Osteocyte (in vitro differentiated cells): ENCODE measurements at regions not wholly inside any gene's neighbourhood (a gene's known extent, or its start where the extent isn't known, plus 50 kb on each side); places are given as distances from the start of the nearest gene placed in this dataset.

Experiments
- DNase-seq: peaks from one replicate; pipeline ENCODE4 v3.0.0; 2021; ENCODE audit warnings: mixed read lengths; ENCODE audit not compliant: unreplicated experiment; ENCODE audit errors: extremely low spot score
- H3K27ac Mint-ChIP-seq: one replicate; pipeline ENCODE4 v1.8.0; 2021; ENCODE audit warnings: mild to moderate bottlenecking, mixed read lengths; ENCODE audit not compliant: unreplicated experiment
- H3K27me3 Mint-ChIP-seq: one replicate; pipeline ENCODE4 v1.8.0; 2021; ENCODE audit warnings: mixed read lengths; ENCODE audit not compliant: unreplicated experiment
- H3K36me3 Mint-ChIP-seq: one replicate; pipeline ENCODE4 v1.8.0; 2021; ENCODE audit warnings: mixed read lengths; ENCODE audit not compliant: unreplicated experiment
- H3K4me1 Mint-ChIP-seq: one replicate; pipeline ENCODE4 v1.8.0; 2021; ENCODE audit warnings: mixed read lengths; ENCODE audit not compliant: unreplicated experiment
- H3K4me3 Mint-ChIP-seq: one replicate; pipeline ENCODE4 v1.8.0; 2021; ENCODE audit warnings: mild to moderate bottlenecking, moderate library complexity, mixed read lengths; ENCODE audit not compliant: unreplicated experiment
- H3K9me3 Mint-ChIP-seq: one replicate; pipeline ENCODE4 v1.8.0; 2021; ENCODE audit warnings: mixed read lengths; ENCODE audit not compliant: unreplicated experiment
- CTCF ChIP-seq: fragments of 200-600 bp; sonication (generic); IDR thresholded peaks from 2 replicates; pipeline ENCODE4 v1.5.0; 2021; ENCODE audit warnings: antibody characterized with exemption, mild to moderate bottlenecking, moderate library complexity

DNA sequence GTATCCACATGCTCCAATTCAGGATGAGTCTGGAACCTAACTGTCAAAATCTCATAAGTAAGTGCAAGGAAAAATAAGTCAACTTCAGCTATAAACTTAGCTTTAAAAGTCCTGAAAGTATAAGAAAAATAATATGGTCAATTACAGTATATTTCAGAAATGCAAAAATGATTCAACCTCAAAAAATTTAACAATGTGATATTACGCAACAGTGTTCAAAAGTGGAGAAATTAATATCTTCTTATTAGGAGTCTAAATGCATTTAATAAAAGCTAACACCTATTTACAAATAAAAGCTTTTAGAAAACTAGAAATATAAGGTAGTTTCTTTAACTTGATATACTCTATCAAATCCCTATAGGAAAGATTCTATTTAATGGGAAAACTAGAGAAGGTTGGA is 111.2 kb upstream of the OPRM1 start:
- H3K4me3 Mint-ChIP-seq = no peak overlapping the region
- no peak for TF ChIP-seq CTCF
- DNase-seq = no peak
- no peaks in the 10 kb centered on the region for H3K4me1 Mint-ChIP-seq
- no peaks in the 10 kb centered on the region for H3K27me3 Mint-ChIP-seq
- no peaks in the 10 kb centered on the region for H3K9me3 Mint-ChIP-seq
- no peaks in the 10 kb centered on the region for H3K36me3 Mint-ChIP-seq
- H3K27ac Mint-ChIP-seq = no peak overlapping the region

DNA sequence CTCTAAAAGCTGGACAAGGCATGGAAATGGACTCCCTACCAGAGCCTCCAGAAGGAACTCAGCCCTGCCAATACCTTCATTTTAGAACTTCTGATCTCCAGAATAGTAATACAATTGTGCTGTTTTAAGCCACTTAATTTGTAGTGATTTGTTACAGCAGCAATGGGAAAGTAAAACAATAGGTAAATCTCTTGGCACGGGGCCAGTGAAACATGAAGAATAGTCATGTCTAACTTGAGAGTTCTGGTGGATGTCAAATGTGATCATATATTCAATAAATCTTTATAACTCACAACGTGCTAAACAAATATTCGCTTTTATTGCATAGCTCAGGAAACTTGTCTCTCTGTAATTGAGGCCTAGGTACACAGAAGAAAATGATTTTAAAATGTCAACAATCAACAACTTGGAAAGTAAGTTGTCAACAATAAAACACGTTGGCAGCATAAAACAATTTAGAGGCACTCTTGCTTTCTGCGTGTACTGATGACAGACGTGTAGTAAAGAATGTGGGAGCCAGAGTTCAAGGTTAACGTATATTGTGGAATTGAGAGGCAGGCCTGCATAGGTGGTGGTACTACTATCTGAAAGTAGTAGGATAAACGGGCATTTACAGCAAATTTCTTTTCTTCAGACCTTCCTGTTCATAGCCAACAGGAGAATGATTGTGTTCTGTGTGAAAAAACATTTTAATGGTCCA is 140.5 kb upstream of the OPRM1 start:
- Mint-ChIP-seq H3K36me3 (no peaks in the 10 kb centered on the region), H3K27ac (no peak overlapping the region), H3K27me3 (no peaks in the 10 kb centered on the region), H3K9me3 (no peaks in the 10 kb centered on the region), H3K4me1 (no peaks in the 10 kb centered on the region), H3K4me3 (no peak overlapping the region)
- no peak for TF ChIP-seq CTCF
- DNase-seq = no peak

DNA sequence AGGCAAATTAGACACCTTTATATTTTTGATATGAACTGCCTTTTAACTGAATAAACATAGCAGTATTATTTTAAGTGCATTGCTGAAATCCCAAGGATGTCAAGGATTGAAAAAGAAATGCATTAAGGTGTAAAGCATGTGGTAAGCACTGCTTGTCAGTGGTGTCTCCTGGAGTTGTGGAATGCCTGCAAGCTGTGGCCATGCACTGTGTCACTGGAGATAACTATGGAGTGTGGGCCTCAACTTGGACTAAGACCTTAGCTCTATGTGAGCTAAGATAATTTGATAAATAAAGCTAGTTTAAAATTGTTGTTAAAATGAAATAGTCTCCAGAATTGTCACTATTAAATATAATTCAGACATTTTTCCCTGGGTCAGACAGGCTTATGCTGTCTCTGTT is 156.6 kb upstream of the OPRM1 start:
- Mint-ChIP-seq H3K36me3 (no peaks in the 10 kb centered on the region), H3K4me1 (no peaks in the 10 kb centered on the region), H3K9me3 (no peaks in the 10 kb centered on the region), H3K4me3 (no peak overlapping the region), H3K27me3 (no peaks in the 10 kb centered on the region), H3K27ac (no peak overlapping the region)
- no peak for TF ChIP-seq CTCF
- DNase-seq = no peak

GRCh38 chr6:153873541-153873940 is 165.5 kb upstream of the OPRM1 start:
- Mint-ChIP-seq H3K4me3 (no peak overlapping the region), H3K9me3 (peaks cover 6% of the 10 kb centered on the region), H3K27me3 (no peaks in the 10 kb centered on the region), H3K4me1 (no peaks in the 10 kb centered on the region), H3K27ac (no peak overlapping the region), H3K36me3 (no peaks in the 10 kb centered on the region)
- no peak for TF ChIP-seq CTCF
- no peak for DNase-seq

GRCh38 chr6:153872946-153873345 is 166.1 kb upstream of the OPRM1 start:
- H3K27ac Mint-ChIP-seq = no peak overlapping the region
- no peak for TF ChIP-seq CTCF

More at GRCh38 chr6:153872946-153873345, 166.1 kb upstream of the OPRM1 start:
- no peaks in the 10 kb centered on the region for H3K36me3 Mint-ChIP-seq
- no peak overlapping the region for H3K4me3 Mint-ChIP-seq
- peaks cover 6% of the 10 kb centered on the region for H3K9me3 Mint-ChIP-seq
- H3K4me1 Mint-ChIP-seq = no peaks in the 10 kb centered on the region
- H3K27me3 Mint-ChIP-seq = no peaks in the 10 kb centered on the region
- DNase-seq = no peak
